ENCODE measurements at regions not wholly inside any gene's neighbourhood (a gene's known extent, or its start where the extent isn't known, plus 50 kb on each side); places are given as distances from the start of the nearest gene placed in this dataset.

DNA sequence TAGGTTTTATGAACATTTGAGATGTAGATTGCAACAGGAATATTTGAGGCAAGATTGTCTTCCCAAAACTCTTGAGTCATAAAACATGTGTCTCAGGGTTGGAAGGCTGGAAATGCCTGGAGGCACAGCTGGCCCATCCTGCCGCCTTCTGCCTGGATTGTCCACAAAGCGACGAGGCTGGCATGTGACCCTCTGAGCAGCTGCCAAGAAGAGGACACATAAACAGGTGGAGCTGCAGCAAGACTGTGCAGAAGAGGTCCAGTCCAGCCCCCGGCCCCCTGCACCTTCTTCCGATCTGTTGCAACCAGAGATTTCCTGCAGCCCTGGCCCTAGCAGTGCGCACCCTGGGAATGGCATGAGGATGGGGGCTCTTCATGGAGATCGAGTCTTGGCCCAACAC is 101.9 kb upstream of the BCOR start:
- no peaks in the 10 kb centered on the region for H3K9me3 ChIP-seq
- H3K4me1 ChIP-seq (ENCODE audit: control insufficient read depth in 1 of 2, insufficient read depth in 1 of 2, low read depth in 1 of 2, low read length in 1 of 2) = no peaks in the 10 kb centered on the region
- H3K4me3 ChIP-seq (ENCODE audit: low read depth in 1 of 2, low read length in 1 of 2) = no peak overlapping the region
- TF ChIP-seq CTCF (IDR thresholded peaks at IDR 0.05) = no peak
- H3K27ac ChIP-seq = no peak overlapping the region
- no peaks in the 10 kb centered on the region for H3K27me3 ChIP-seq
- H3K36me3 ChIP-seq = no peaks in the 10 kb centered on the region

DNA sequence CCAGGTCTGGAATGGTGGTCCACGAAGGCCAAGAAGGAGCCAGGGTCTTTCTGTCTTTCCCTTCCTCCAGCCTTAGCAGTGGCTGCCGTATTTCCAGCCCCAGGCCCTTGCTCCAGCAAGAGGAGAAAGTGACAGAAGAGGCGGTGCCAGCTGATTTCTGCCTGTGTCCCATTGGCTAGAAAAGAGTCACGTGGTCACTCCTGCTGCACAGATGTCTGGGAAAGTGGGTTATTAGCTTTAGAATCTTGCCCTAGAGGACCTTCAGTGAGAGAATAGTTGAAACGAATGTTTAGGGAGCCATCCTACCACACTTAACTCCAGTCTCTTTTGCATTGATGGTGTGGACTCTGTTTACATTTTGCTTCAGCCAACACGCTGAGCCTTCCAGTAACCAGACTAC is 99.3 kb upstream of the BCOR start:
- TF ChIP-seq CTCF (IDR thresholded peaks at IDR 0.05) = no peak
- Histone ChIP-seq H3K27me3 (no peaks in the 10 kb centered on the region), H3K9me3 (no peaks in the 10 kb centered on the region), H3K4me1 (ENCODE audit: control insufficient read depth in 1 of 2, insufficient read depth in 1 of 2, low read depth in 1 of 2, low read length in 1 of 2) (no peaks in the 10 kb centered on the region), H3K27ac (no peak overlapping the region), H3K36me3 (no peaks in the 10 kb centered on the region), H3K4me3 (ENCODE audit: low read depth in 1 of 2, low read length in 1 of 2) (no peak overlapping the region)

DNA sequence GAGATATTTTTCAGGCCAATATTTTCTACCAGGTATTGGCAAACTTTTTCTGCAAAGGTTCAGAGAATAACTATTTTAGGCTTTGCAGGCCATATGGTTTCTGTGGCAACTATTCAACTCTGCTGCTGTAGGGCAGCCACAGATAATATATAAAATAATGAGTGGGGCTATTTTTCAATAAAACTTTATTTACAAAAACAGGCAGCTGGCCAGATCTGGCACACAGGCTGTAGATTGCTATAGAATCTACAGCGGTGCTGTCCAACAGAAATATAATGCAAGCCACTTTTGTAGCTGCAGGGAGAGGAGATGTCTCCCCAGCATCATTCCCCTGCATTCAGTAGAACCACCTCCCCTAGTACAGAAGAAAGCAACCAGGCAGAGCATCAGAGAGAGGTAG is 97.6 kb upstream of the BCOR start:
- Histone ChIP-seq H3K27ac (no peak overlapping the region), H3K36me3 (no peaks in the 10 kb centered on the region)

GRCh38 chrX:40192196-40192595 is 94.4 kb upstream of the BCOR start:
- Histone ChIP-seq H3K36me3 (no peaks in the 10 kb centered on the region), H3K4me3 (ENCODE audit: low read depth in 1 of 2, low read length in 1 of 2) (no peak overlapping the region), H3K4me1 (ENCODE audit: control insufficient read depth in 1 of 2, insufficient read depth in 1 of 2, low read depth in 1 of 2, low read length in 1 of 2) (no peaks in the 10 kb centered on the region), H3K9me3 (no peaks in the 10 kb centered on the region), H3K27me3 (no peaks in the 10 kb centered on the region), H3K27ac (no peak overlapping the region)
- no peak for TF ChIP-seq CTCF (IDR thresholded peaks at IDR 0.05)

More for the DNA sequence above, 97.6 kb upstream of the BCOR start:
- no peak overlapping the region for H3K4me3 ChIP-seq (ENCODE audit: low read depth in 1 of 2, low read length in 1 of 2)
- no peaks in the 10 kb centered on the region for H3K4me1 ChIP-seq (ENCODE audit: control insufficient read depth in 1 of 2, insufficient read depth in 1 of 2, low read depth in 1 of 2, low read length in 1 of 2)
- no peaks in the 10 kb centered on the region for H3K9me3 ChIP-seq
- no peak for TF ChIP-seq CTCF (IDR thresholded peaks at IDR 0.05)
- no peaks in the 10 kb centered on the region for H3K27me3 ChIP-seq

- H3K36me3 ChIP-seq = no peaks in the 10 kb centered on the region
- no peaks in the 10 kb centered on the region for H3K9me3 ChIP-seq
- H3K4me3 ChIP-seq (ENCODE audit: low read depth in 1 of 2, low read length in 1 of 2) = no peak overlapping the region
- H3K27me3 ChIP-seq = no peaks in the 10 kb centered on the region
- TF ChIP-seq CTCF (IDR thresholded peaks at IDR 0.05) = no peak
- H3K27ac ChIP-seq = no peak overlapping the region
- H3K4me1 ChIP-seq (ENCODE audit: control insufficient read depth in 1 of 2, insufficient read depth in 1 of 2, low read depth in 1 of 2, low read length in 1 of 2) = no peaks in the 10 kb centered on the region
Observed at GRCh38 chrX:40189637-40190036, 91.9 kb upstream of the BCOR start.
